Activated naive CD8-positive, alpha-beta T cell treated with anti-CD3 and anti-CD28 coated beads, Interleukin-2, amount 50 U/mL, for 24 hours (primary cell): ENCODE measurements at regions not wholly inside any gene's neighbourhood (a gene's known extent, or its start where the extent isn't known, plus 50 kb on each side); places are given as distances from the start of the nearest gene placed in this dataset.

ENCODE experiments used
- ATAC-seq: fragments of 150-1000 bp; cut with Tn5 transposase; one replicate; pipeline ENCODE4 v1.10.0; 2021
- DNase-seq: peaks from one replicate; pipeline ENCODE4 v3.0.0; 2021
- H3K27ac Mint-ChIP-seq: one replicate; pipeline ENCODE4 v1.8.0; 2021; ENCODE audit warnings: mild to moderate bottlenecking, mixed read lengths
- H3K27me3 Mint-ChIP-seq: one replicate; pipeline ENCODE4 v1.8.0; 2021; ENCODE audit warnings: mixed read lengths
- H3K36me3 Mint-ChIP-seq: one replicate; pipeline ENCODE4 v1.8.0; 2021; ENCODE audit warnings: low read depth, mixed read lengths
- H3K4me1 Mint-ChIP-seq: one replicate; pipeline ENCODE4 v1.8.0; 2021; ENCODE audit warnings: mixed read lengths
- H3K4me3 Mint-ChIP-seq: one replicate; pipeline ENCODE4 v1.8.0; 2021; ENCODE audit warnings: mild to moderate bottlenecking, moderate library complexity, mixed read lengths
- H3K9me3 Mint-ChIP-seq: one replicate; pipeline ENCODE4 v1.8.0; 2021; ENCODE audit warnings: mixed read lengths

- Mint-ChIP-seq H3K27me3 (no peaks in the 10 kb centered on the region), H3K9me3 (no peaks in the 10 kb centered on the region), H3K4me1 (no peaks in the 10 kb centered on the region), H3K36me3 (no peaks in the 10 kb centered on the region), H3K27ac (no peak overlapping the region), H3K4me3 (no peak overlapping the region)
- ATAC-seq: no peak
- DNase-seq: no peak
These were observed 136.7 kb downstream of the FGF10 start for GRCh38 chr5:44252545-44252944.

GRCh38 chr5:44246986-44247385 lies 142.2 kb downstream of the FGF10 start:
- Mint-ChIP-seq H3K9me3 (no peaks in the 10 kb centered on the region), H3K36me3 (no peaks in the 10 kb centered on the region), H3K4me1 (no peaks in the 10 kb centered on the region), H3K27ac (no peak overlapping the region), H3K27me3 (no peaks in the 10 kb centered on the region), H3K4me3 (no peak overlapping the region)
- DNase-seq (no peak), ATAC-seq (no peak)

- Mint-ChIP-seq H3K9me3 (no peaks in the 10 kb centered on the region), H3K27ac (no peak overlapping the region)
- ATAC-seq: no peak
These were observed 143.3 kb downstream of the FGF10 start for GRCh38 chr5:44245935-44246334.

DNA sequence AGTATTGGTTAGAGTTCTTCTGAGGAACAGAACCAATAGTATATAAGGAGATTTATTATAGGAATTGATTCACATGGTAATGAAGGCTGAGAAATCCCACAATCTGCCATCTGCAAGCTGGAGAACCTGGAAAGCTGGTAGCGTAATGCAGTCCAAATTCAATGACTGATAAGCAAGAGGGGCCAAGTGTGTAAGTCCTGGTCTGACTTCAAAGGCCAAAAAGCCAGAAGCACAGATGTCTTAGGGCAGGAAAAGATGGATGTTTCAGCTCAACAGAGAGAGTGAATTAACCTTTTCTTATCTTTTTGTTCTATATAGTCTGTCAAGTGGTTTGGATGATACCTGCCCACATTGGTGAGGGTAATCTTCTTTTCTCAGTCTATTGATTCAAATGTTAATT lies 146.4 kb downstream of the FGF10 start:
- Mint-ChIP-seq H3K9me3 (no peaks in the 10 kb centered on the region), H3K27me3 (no peaks in the 10 kb centered on the region), H3K4me3 (no peak overlapping the region), H3K4me1 (no peaks in the 10 kb centered on the region), H3K36me3 (no peaks in the 10 kb centered on the region), H3K27ac (no peak overlapping the region)
- DNase-seq (no peak), ATAC-seq (no peak)

More at GRCh38 chr5:44245935-44246334, 143.3 kb downstream of the FGF10 start:
- no peak for DNase-seq
- no peaks in the 10 kb centered on the region for H3K27me3 Mint-ChIP-seq
- no peaks in the 10 kb centered on the region for H3K36me3 Mint-ChIP-seq
- no peaks in the 10 kb centered on the region for H3K4me1 Mint-ChIP-seq
- H3K4me3 Mint-ChIP-seq: no peak overlapping the region

GRCh38 chr5:44236040-44236439 lies 153.2 kb downstream of the FGF10 start:
- no peak for ATAC-seq
- H3K4me1 Mint-ChIP-seq: no peaks in the 10 kb centered on the region
- no peak for DNase-seq
- H3K9me3 Mint-ChIP-seq: peaks cover 13% of the 10 kb centered on the region
- H3K27ac Mint-ChIP-seq: no peak overlapping the region
- H3K4me3 Mint-ChIP-seq: no peak overlapping the region
- H3K27me3 Mint-ChIP-seq: no peaks in the 10 kb centered on the region
- H3K36me3 Mint-ChIP-seq: no peaks in the 10 kb centered on the region

DNA sequence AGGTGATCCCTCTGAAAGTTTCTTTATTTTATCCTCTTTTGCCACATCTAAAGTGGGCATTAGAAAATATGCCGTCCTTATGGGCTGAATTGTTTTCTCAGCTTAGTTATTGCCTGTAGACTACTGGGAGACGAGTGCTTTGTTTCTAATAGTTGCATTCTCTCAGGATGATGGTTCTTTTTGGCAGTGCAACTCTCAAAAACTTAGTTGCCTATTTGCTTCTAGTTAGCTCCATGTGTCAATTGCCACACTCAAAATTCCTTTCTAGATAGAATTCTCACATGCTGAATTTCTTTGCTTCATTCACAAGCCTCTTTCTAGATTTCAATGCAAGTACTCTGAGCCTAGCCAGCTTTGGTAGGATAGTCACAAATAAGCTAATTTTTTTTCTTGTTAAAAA lies 155.5 kb downstream of the FGF10 start:
- no peaks in the 10 kb centered on the region for H3K4me1 Mint-ChIP-seq
- H3K36me3 Mint-ChIP-seq: no peaks in the 10 kb centered on the region
- no peaks in the 10 kb centered on the region for H3K27me3 Mint-ChIP-seq
- peaks cover 13% of the 10 kb centered on the region for H3K9me3 Mint-ChIP-seq
- no peak for ATAC-seq
- H3K27ac Mint-ChIP-seq: no peak overlapping the region
- DNase-seq: no peak
- H3K4me3 Mint-ChIP-seq: no peak overlapping the region

DNA sequence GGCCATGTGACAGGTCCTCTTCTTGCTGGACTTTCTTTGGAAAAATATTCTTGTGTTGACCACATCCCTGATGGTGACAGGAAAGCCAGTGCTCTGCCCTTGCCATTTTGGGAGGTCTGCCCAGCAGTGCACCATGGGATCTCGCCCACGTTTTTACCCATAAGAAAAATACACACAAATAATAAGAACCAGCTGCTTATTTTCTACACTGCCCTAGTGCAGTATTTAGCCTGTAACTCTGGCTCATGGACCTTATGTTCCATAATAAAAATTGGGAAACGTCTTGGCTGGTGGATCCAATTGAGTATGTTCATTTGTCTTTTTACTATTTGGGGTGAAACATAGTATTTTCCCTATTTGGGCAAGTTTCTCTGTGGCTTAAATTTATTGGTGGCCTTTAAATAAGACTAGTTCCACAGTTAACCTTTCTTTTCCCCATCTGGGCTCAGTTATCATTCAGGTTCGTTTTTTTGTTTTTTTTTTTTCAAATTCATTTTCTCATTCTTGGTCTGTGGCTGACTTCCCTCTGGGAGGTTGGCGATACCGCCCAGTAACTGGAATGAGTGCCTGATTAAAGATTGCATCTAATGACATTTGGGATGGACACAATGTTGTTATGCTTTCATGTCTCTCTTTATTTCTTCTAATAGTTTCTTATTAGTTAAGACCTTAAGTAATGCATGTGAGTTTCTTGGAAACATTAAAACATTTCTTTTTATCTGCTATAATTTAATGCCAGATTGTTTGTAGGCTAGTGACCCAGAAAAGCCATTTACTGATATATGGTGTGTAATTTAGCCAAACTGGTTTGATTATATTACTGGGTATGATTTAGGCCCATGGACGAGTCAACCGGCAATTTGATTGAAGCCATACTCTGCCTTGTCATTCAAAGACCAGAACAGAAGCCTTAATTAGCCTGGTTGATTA lies 163.7 kb downstream of the FGF10 start:
- H3K4me3 Mint-ChIP-seq: no peak overlapping the region
- ATAC-seq (no peak), DNase-seq (no peak)
- no peak overlapping the region for H3K27ac Mint-ChIP-seq
- H3K9me3 Mint-ChIP-seq: no peaks in the 10 kb centered on the region
- H3K36me3 Mint-ChIP-seq: no peaks in the 10 kb centered on the region
- no peaks in the 10 kb centered on the region for H3K4me1 Mint-ChIP-seq
- H3K27me3 Mint-ChIP-seq: no peaks in the 10 kb centered on the region

- Mint-ChIP-seq H3K27ac (no peak overlapping the region), H3K27me3 (no peaks in the 10 kb centered on the region), H3K36me3 (no peaks in the 10 kb centered on the region), H3K4me1 (no peaks in the 10 kb centered on the region), H3K9me3 (peaks cover 24% of the 10 kb centered on the region), H3K4me3 (no peak overlapping the region)
- ATAC-seq: no peak
- DNase-seq: no peak
These were observed 189.8 kb downstream of the FGF10 start for GRCh38 chr5:44199408-44199807.

- Mint-ChIP-seq H3K4me3 (no peak overlapping the region), H3K27me3 (no peaks in the 10 kb centered on the region), H3K9me3 (peaks cover 5% of the 10 kb centered on the region), H3K36me3 (no peaks in the 10 kb centered on the region), H3K4me1 (no peaks in the 10 kb centered on the region), H3K27ac (no peak overlapping the region)
- no peak for ATAC-seq
- no peak for DNase-seq
These were observed 200.0 kb downstream of the FGF10 start for GRCh38 chr5:44189255-44189654.

GRCh38 chr5:44187973-44188372 lies 201.2 kb downstream of the FGF10 start:
- Mint-ChIP-seq H3K4me1 (no peaks in the 10 kb centered on the region), H3K36me3 (no peaks in the 10 kb centered on the region), H3K27ac (no peak overlapping the region), H3K27me3 (no peaks in the 10 kb centered on the region), H3K9me3 (no peaks in the 10 kb centered on the region), H3K4me3 (no peak overlapping the region)
- DNase-seq (no peak), ATAC-seq (no peak)

- H3K27me3 Mint-ChIP-seq: no peaks in the 10 kb centered on the region
- H3K9me3 Mint-ChIP-seq: peaks cover 7% of the 10 kb centered on the region
- H3K4me1 Mint-ChIP-seq: no peaks in the 10 kb centered on the region
- DNase-seq (no peak), ATAC-seq (no peak)
- no peaks in the 10 kb centered on the region for H3K36me3 Mint-ChIP-seq
- no peak overlapping the region for H3K27ac Mint-ChIP-seq
- no peak overlapping the region for H3K4me3 Mint-ChIP-seq
These were observed 205.5 kb downstream of the FGF10 start for GRCh38 chr5:44183753-44184152.

DNA sequence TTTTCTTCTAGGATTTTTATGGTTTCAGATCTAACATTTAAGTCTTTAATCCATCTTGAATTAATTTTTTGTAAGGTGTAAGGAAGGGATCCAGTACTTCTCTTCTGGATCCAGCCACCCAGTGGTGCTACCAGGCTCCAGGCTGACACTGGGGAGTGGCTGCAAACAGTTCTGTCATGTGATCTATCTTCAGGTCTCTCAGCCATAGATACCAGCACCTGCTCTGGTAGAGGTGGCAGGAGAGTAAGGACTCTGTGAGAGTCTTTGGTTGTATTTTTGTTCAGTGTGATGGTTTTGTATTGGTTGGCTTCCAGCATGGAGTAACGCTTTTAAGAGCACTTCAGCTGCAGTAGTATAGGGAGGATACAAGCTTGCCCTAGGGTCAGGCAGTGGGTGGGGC lies 205.9 kb downstream of the FGF10 start:
- Mint-ChIP-seq H3K4me1 (no peaks in the 10 kb centered on the region), H3K27ac (no peak overlapping the region), H3K36me3 (no peaks in the 10 kb centered on the region), H3K9me3 (peaks cover 7% of the 10 kb centered on the region), H3K4me3 (no peak overlapping the region), H3K27me3 (no peaks in the 10 kb centered on the region)
- ATAC-seq: no peak
- no peak for DNase-seq

GRCh38 chr5:44178414-44178813 lies 210.8 kb downstream of the FGF10 start:
- H3K4me3 Mint-ChIP-seq: no peak overlapping the region
- ATAC-seq (no peak), DNase-seq (no peak)
- peaks cover 22% of the 10 kb centered on the region for H3K9me3 Mint-ChIP-seq
- H3K36me3 Mint-ChIP-seq: no peaks in the 10 kb centered on the region
- no peaks in the 10 kb centered on the region for H3K4me1 Mint-ChIP-seq
- no peak overlapping the region for H3K27ac Mint-ChIP-seq
- H3K27me3 Mint-ChIP-seq: no peaks in the 10 kb centered on the region

DNA sequence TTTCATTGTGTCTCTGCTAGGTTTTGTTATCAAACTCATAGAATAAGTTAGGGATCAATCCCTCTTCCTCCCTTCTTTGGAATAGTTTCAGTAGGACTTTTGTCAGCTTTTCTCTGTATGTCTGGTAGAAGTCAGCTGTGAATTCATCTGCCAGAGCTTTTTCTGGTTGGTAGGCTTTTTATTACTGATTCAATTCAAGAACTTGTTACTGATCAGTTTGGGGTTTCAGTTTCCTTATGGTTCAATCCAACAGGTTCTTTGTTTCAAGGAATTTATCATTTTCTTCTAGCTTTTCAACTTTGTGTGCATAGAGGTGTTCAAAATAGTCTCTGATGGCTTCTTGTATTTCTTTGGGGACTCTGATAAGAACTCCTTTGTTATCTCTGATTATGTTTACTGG lies 221.7 kb downstream of the FGF10 start:
- no peak for DNase-seq
- ATAC-seq: no peak
- no peaks in the 10 kb centered on the region for H3K36me3 Mint-ChIP-seq
- peaks cover 31% of the 10 kb centered on the region for H3K9me3 Mint-ChIP-seq
- no peak overlapping the region for H3K27ac Mint-ChIP-seq
- H3K4me1 Mint-ChIP-seq: no peaks in the 10 kb centered on the region
- no peak overlapping the region for H3K4me3 Mint-ChIP-seq
- no peaks in the 10 kb centered on the region for H3K27me3 Mint-ChIP-seq

DNA sequence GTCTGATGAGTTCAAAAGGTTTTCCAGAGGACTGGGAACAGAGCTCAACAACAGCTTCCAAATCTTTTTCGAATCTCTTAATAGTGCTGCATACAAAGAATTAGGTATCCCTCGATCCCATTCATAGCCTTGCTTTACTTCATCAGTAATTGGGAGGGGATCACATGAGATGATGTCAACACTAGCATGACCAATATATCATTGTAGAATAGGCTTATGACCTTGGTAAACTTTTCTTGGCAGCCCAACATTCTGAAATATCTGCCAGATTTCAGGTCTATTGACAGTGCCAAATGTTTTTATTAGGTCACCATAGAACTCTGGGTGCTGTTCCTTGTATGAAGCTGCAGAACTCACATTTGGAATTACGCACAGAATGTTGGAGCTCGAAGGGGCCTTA lies 228.9 kb downstream of the FGF10 start:
- Mint-ChIP-seq H3K27ac (no peak overlapping the region), H3K9me3 (peaks cover 16% of the 10 kb centered on the region), H3K36me3 (no peaks in the 10 kb centered on the region), H3K4me3 (no peak overlapping the region), H3K4me1 (no peaks in the 10 kb centered on the region), H3K27me3 (no peaks in the 10 kb centered on the region)
- no peak for ATAC-seq
- DNase-seq: no peak
